HEK293T (cell line): ENCODE measurements at regions not wholly inside any gene's neighbourhood (a gene's known extent, or its start where the extent isn't known, plus 50 kb on each side); places are given as distances from the start of the nearest gene placed in this dataset.

ENCODE experiments used
- BHLHE40 ChIP-seq: fragments of 450-650 bp; IDR thresholded peaks from 2 replicates; pipeline ENCODE4 v1.6.1; 2016; ENCODE audit warnings: mild to moderate bottlenecking, moderate library complexity, borderline replicate concordance
- FOXA1 ChIP-seq: fragments of 450-650 bp; IDR thresholded peaks from 2 replicates; pipeline ENCODE4 v1.6.1; 2016; ENCODE audit warnings: mild to moderate bottlenecking
- FOXK2 ChIP-seq: fragments of 450-650 bp; IDR thresholded peaks from 2 replicates; pipeline ENCODE4 v1.6.1; 2016; ENCODE audit warnings: mild to moderate bottlenecking
- SUZ12 ChIP-seq: fragments of 450-650 bp; IDR thresholded peaks from 2 replicates; pipeline ENCODE4 v1.6.1; 2016; ENCODE audit warnings: mild to moderate bottlenecking
- ZNF384 ChIP-seq: fragments of 450-650 bp; IDR thresholded peaks from 2 replicates; pipeline ENCODE4 v1.6.1; 2016

DNA sequence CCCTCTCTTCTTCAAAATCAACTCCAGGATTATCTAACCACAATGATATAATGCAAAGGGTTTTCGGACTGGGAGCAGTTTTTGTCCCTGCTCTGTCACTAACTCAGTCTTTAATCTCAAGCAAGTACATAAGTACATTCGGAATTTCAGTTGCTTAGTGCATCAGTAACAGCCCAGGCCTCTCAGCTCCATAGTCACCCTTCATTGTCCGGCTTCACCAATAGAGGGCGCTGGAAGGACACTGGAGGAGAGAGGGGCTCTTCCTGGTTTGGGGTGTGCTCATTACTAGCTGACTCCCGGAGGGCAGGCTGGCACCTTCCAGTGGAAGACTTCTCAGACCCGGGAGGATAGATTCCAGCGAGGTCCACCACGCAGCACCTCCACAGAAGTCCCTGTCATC is 90.4 kb upstream of the PDGFD start:
- TF ChIP-seq FOXA1, result no peak
- TF ChIP-seq ZNF384, result no peak
- no peak for TF ChIP-seq BHLHE40
- no peak for TF ChIP-seq SUZ12
- no peak for TF ChIP-seq FOXK2
